Activated CD8-positive, alpha-beta memory T cell treated with anti-CD3 and anti-CD28 coated beads for 36 hours (primary cell): ENCODE measurements at regions not wholly inside any gene's neighbourhood (a gene's known extent, or its start where the extent isn't known, plus 50 kb on each side); places are given as distances from the start of the nearest gene placed in this dataset.

Experiments
- CTCF ChIA-PET: fragments of 350-600 bp; sonication (Branson Sonifier 250); formaldehyde crosslinking; loops from one replicate; lab custom pipeline; 2021; ENCODE audit warnings: antibody characterized with exemption; lab: Charles Lee
- POLR2A ChIA-PET: fragments of 350-600 bp; sonication (Branson Sonifier 250); formaldehyde crosslinking; loops from one replicate; lab custom pipeline; 2021; ENCODE audit warnings: antibody characterized with exemption; lab: Charles Lee

DNA sequence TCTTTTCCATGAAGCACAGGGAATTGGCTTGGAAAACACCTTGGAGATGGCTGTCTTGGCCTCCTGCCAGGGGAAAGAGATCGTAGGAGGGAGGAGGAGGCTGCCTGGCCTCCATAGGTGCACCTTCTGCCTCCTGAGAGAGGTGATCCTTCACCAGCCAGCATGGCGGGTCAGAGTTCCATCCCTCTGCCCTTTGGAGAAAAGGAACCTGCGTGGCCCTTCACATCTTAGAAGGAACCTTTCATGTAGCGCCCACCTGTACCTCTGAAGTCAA, 58.2 kb upstream of the DRD2 start:
- POLR2A ChIA-PET: no interaction called here
- CTCF ChIA-PET: interaction anchor here (0.7 kb wide), 1 partner anchor 81 kb away, joined by 3 read pairs; no protein-coding TSS in a partner anchor

DNA sequence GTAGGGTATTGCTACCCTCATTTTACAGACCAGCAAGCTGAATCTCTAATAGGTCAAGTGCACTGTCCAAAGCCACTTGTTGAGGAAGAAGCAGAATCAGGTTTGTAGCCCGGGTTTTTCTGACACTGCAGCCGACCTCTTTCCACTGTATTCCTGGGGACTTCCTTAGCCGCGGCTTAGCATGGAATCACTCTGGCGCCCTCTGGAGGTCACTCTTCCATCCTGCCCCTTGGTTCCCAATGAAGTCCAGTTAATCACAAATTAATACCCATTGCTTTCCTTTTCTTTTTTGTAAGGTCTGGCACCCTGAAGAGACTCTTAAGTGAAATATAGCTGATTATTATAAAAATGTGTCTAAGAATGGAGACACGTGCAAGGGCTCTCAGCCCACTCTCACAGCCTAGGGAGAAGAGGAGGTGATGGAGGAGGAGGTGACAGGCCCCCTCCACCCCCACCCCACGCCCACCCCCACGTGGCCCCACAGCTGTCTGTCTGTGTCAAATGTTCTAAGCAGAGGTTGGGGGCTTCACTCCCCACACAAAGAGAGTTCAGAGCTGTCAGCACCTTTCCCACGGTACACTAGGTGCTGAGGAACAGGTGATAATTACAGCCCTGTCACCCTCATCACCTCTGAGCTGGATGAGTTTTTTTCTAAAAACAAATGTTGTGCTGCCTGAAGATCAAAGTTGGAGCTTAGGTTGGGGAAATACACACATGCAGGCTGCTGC, 57.7 kb upstream of the DRD2 start:
- CTCF ChIA-PET: interaction anchor here (0.7 to 1.2 kb wide), 3 partner anchors 19 to 80 kb away, joined by 3 read pairs; no protein-coding TSS in a partner anchor

DNA sequence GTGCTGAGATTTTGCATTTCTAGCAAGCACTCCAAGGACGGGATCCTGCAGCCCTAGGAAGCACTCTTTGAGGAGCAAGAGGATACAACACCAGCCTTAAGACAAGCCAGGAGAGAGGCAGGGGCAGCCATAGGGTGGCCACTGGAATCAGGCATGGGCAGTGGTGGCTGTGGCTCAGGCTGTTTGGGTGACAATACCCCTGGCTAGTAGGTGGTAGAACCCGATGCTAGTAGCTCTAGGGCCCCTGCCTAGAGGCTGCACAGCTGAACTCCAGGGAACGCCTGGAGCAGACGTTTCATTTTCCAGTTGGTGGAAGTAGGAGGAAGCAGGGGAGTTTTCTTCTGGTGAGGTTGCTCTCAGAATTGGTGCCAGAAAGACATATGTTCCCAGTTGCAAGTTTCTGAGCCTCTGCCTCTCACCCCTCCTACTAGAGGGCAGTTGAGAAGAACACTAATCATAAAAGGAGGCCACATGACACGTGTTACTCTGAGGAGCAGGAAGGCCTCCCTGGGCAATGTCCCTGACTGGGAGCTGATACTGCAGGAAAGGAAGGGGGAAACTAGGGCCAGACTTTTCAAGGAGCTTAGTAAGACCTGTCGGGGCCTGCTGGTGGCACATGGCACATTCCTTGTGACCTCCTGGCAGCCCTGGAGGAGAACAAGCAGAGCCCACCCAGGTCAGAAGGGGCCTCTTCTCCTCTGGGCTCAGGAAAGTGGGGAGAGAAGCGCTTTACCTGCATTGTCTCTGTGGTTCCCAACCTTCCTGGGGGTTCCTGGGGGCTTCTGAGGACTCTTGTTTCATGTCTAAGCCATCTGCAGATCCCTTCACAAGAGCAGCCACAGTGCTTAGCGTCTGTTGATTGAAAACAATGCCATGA, 56.6 kb upstream of the DRD2 start:
- ChIA-PET POLR2A (no interaction called here), CTCF (interaction anchor here (1.0 to 1.2 kb wide), 2 partner anchors 20 to 21 kb away, joined by 3 read pairs; no protein-coding TSS in a partner anchor)

More for the DNA sequence above, 57.7 kb upstream of the DRD2 start:
- POLR2A ChIA-PET: no interaction called here

DNA sequence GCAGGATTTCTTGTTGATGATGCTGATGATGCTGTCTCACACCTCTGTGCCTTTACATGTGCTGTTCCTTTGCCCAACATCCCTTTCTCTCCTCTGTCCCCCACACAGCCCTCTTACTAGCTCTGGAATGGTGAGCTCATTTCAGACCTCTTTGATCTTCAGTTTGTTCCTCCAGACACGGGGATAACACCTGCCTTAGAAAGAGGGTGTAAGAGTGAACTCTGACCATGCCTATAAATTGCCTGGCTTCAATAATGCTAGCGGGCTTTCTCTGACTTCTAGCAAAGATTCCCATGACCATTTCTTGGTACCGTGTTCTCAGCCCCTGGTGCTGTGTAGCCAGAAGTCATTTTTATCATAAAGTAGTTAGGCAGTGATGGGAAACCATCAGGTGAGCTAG, 55.9 kb upstream of the DRD2 start:
- POLR2A ChIA-PET: no interaction called here
- CTCF ChIA-PET: no interaction called here

DNA sequence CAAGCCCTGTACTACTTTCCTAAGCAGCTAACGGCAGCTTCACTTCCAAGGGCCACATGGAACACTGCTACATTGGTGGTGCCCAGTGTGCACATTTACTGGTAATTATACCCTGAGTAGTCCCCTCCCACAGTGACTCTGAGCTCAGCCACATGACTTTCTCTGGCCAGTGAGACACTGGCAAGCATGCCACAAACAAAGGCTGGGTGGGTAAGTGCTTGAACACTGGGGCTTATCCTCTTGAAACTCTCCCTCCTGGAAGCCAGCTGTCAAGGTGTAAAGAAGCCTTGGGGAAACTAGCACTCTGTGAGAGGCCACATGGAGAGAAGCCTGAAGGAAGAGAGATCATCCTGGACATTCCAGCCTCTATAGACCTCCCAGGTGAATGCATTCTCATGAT, 54.4 kb upstream of the DRD2 start:
- POLR2A ChIA-PET: no interaction called here
- CTCF ChIA-PET: no interaction called here

DNA sequence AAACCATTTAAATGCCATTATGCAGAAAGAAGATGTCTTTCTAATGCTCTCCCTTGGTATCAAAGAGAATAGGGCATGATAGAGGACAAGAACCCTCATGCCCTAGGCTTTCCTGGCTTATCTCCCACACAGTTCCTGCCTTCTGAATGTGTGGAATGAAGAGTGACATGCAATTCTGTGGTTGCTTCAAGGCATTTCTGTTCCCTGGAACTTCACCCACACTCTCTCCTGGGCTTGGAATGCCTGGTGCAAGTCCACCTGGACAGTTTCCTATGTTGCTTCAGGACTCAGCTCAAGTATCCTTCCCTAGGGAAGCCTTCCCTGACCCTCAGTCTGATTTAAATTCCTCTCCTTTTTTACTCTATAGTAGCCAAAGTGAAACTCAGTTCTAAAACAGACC, 53.8 kb upstream of the DRD2 start:
- ChIA-PET POLR2A (no interaction called here), CTCF (no interaction called here)

DNA sequence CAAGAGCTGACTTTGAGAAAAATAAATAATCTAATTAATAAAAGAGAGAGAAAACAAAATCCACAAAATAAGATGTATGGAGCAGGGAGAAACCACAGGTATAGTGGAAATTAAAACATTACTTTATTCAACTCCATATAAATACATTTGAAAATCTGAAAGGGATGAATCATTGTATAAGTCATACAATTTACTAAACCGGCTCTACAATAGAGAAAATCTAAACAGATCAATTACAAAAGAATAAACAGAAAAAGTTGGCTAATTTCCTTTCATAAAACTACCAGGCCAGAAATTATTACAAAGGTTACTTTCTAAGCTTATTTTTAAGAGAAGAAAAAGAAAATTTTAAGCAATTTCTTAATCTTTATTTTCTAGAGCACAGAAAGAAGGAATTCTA, 51.3 kb upstream of the DRD2 start:
- POLR2A ChIA-PET: no interaction called here
- CTCF ChIA-PET: interaction anchor here (0.6 kb wide), 1 partner anchor 35 kb away, joined by 3 read pairs; no protein-coding TSS in a partner anchor
